HUES48 (cell line): ENCODE measurements at regions not wholly inside any gene's neighbourhood (a gene's known extent, or its start where the extent isn't known, plus 50 kb on each side); places are given as distances from the start of the nearest gene placed in this dataset.
"Not testable (repeated sequence)": the region's sequence is repeated elsewhere in the genome, so short reads cannot be mapped to it uniquely, and the experiment has no call there.

Experiments
- H3K27ac ChIP-seq: one replicate; pipeline ENCODE4 v1.7.0; 2013; ENCODE audit warnings: low read depth, low read length, inconsistent platforms
- H3K27me3 ChIP-seq: 2 replicates; pipeline ENCODE4 v1.6.1; 2013; ENCODE audit warnings: mild to moderate bottlenecking, low read length; ENCODE audit not compliant: control insufficient read depth, insufficient read depth
- H3K36me3 ChIP-seq: 2 replicates; pipeline ENCODE4 v1.6.1; 2013; ENCODE audit warnings: low read length; ENCODE audit not compliant: control insufficient read depth, insufficient read depth
- H3K4me1 ChIP-seq: 2 replicates; pipeline ENCODE4 v1.6.1; 2013; ENCODE audit warnings: mild to moderate bottlenecking, low read length; ENCODE audit not compliant: control insufficient read depth, insufficient read depth
- H3K4me3 ChIP-seq: 2 replicates; pipeline ENCODE4 v1.5.1; 2013; ENCODE audit warnings: mild to moderate bottlenecking, low read depth, low read length
- H3K9ac ChIP-seq: 2 replicates; pipeline ENCODE4 v1.6.1; 2013; ENCODE audit warnings: mild to moderate bottlenecking, low read depth, low read length, moderate library complexity
- H3K9me3 ChIP-seq: 2 replicates; pipeline ENCODE4 v1.6.1; 2013; ENCODE audit warnings: low read length; ENCODE audit not compliant: control insufficient read depth, insufficient read depth

GRCh38 chr5:28324174-28324573 lies 1285.8 kb upstream of the CDH9 start:
- H3K4me3 ChIP-seq, result no peak overlapping the region
- no peak overlapping the region for H3K27ac ChIP-seq
- no peaks in the 10 kb centered on the region for H3K9me3 ChIP-seq
- H3K4me1 ChIP-seq, result no peaks in the 10 kb centered on the region
- H3K9ac ChIP-seq, result no peak overlapping the region
- no peaks in the 10 kb centered on the region for H3K27me3 ChIP-seq
- no peaks in the 10 kb centered on the region for H3K36me3 ChIP-seq

DNA sequence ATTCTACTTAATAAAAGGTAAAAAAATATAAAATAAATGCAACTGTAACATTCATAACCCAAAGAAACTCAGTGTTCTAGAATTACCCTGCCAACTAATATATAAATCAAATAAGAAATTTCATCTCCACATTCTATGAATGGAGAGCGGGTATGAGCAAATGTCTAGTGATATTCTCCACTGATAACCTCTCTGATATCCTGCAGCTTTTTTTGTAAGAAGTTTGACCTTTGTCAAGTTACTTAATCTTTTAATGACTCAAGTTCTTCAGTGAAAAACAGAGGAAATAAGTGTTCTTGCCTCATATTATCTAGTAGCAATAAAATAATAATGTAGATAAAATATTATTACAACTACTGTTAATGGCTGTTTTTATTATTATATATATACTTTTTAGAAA lies 1275.6 kb upstream of the CDH9 start:
- H3K4me1 ChIP-seq, result no peaks in the 10 kb centered on the region
- no peaks in the 10 kb centered on the region for H3K9me3 ChIP-seq
- no peak overlapping the region for H3K9ac ChIP-seq
- no peak overlapping the region for H3K4me3 ChIP-seq
- no peaks in the 10 kb centered on the region for H3K36me3 ChIP-seq
- no peak overlapping the region for H3K27ac ChIP-seq
- H3K27me3 ChIP-seq, result no peaks in the 10 kb centered on the region

- H3K27me3 ChIP-seq, result no peaks in the 10 kb centered on the region
- H3K27ac ChIP-seq, result no peak overlapping the region
Measured at GRCh38 chr5:28313321-28313951, 1275.0 kb upstream of the CDH9 start.

GRCh38 chr5:28310696-28311095 lies 1272.3 kb upstream of the CDH9 start:
- Histone ChIP-seq H3K9ac (no peak overlapping the region), H3K4me1 (no peaks in the 10 kb centered on the region), H3K36me3 (no peaks in the 10 kb centered on the region), H3K4me3 (no peak overlapping the region), H3K9me3 (no peaks in the 10 kb centered on the region), H3K27ac (no peak overlapping the region), H3K27me3 (no peaks in the 10 kb centered on the region)

More at GRCh38 chr5:28313321-28313951, 1275.0 kb upstream of the CDH9 start:
- no peak overlapping the region for H3K4me3 ChIP-seq
- no peaks in the 10 kb centered on the region for H3K9me3 ChIP-seq
- no peak overlapping the region for H3K9ac ChIP-seq
- no peaks in the 10 kb centered on the region for H3K4me1 ChIP-seq
- H3K36me3 ChIP-seq, result no peaks in the 10 kb centered on the region

GRCh38 chr5:28305891-28306290 lies 1267.5 kb upstream of the CDH9 start:
- H3K27ac ChIP-seq, result no peak overlapping the region
- no peaks in the 10 kb centered on the region for H3K9me3 ChIP-seq
- no peak overlapping the region for H3K4me3 ChIP-seq
- H3K9ac ChIP-seq, result no peak overlapping the region
- H3K27me3 ChIP-seq, result no peaks in the 10 kb centered on the region
- H3K36me3 ChIP-seq, result no peaks in the 10 kb centered on the region
- no peaks in the 10 kb centered on the region for H3K4me1 ChIP-seq

- Histone ChIP-seq H3K9me3 (no peaks in the 10 kb centered on the region), H3K27ac (no peak overlapping the region), H3K9ac (no peak overlapping the region)
Measured at GRCh38 chr5:28301712-28302111, 1263.3 kb upstream of the CDH9 start.

GRCh38 chr5:28296254-28297013 lies 1258.0 kb upstream of the CDH9 start:
- H3K4me1 ChIP-seq, result no peaks in the 10 kb centered on the region
- H3K27me3 ChIP-seq, result no peaks in the 10 kb centered on the region
- no peak overlapping the region for H3K27ac ChIP-seq
- H3K36me3 ChIP-seq, result no peaks in the 10 kb centered on the region
- H3K9me3 ChIP-seq, result no peaks in the 10 kb centered on the region
- no peak overlapping the region for H3K4me3 ChIP-seq
- H3K9ac ChIP-seq, result no peak overlapping the region

More at GRCh38 chr5:28301712-28302111, 1263.3 kb upstream of the CDH9 start:
- no peaks in the 10 kb centered on the region for H3K27me3 ChIP-seq
- no peaks in the 10 kb centered on the region for H3K4me1 ChIP-seq
- H3K4me3 ChIP-seq, result no peak overlapping the region
- no peaks in the 10 kb centered on the region for H3K36me3 ChIP-seq

DNA sequence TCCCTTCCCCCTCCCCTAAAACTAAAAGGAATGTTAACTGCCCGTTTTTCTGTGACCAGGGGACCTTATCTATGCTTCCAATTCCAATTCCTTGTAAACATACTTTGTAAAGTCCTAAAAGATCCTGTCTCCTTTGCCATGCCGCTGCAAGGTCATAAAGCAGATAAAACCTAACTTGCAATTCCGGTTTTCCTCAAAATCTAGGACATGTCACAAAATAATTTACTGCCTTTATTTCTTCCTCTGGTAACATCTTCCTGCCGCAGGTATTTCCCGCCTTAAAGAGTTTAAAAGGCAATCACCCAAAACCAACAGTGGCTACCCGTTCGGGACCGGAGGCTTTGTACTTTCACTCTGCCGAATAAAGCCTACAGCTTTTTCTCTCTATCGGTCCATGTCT lies 1248.6 kb upstream of the CDH9 start:
- not testable (repeated sequence) for H3K36me3 ChIP-seq

DNA sequence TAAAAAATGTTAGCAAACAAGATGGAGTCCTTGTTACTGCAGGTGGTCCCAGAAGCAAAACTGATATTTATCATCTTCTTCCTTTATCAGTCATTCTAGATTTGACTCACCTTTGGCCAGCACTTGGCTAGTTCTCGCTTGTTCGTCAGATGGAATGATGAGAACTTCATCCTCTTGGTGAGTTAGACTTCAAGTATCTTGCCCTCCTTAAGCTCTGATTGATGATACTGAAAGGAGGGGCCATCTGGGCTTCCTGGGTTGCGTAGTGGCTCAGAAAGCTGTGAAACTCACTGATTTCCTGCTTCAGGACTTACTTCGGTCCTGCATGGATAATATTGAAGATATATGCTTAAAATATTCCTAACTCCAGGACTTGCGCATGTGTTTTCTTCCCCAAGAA lies 1248.2 kb upstream of the CDH9 start:
- Histone ChIP-seq H3K9me3 (no peaks in the 10 kb centered on the region), H3K27ac (no peak overlapping the region), H3K36me3 (no peaks in the 10 kb centered on the region), H3K27me3 (no peaks in the 10 kb centered on the region), H3K4me3 (no peak overlapping the region), H3K9ac (no peak overlapping the region), H3K4me1 (0 out of 2 replicates have a peak, but pooled peaks cover 4% of the 10 kb centered on the region)

More for the DNA sequence above, 1248.6 kb upstream of the CDH9 start:
- not testable (repeated sequence) for H3K4me3 ChIP-seq, H3K4me1 ChIP-seq, H3K27me3 ChIP-seq, H3K27ac ChIP-seq, H3K9me3 ChIP-seq, H3K9ac ChIP-seq

- Histone ChIP-seq H3K9me3 (no peaks in the 10 kb centered on the region), H3K4me3 (no peak overlapping the region), H3K27ac (no peak overlapping the region), H3K9ac (no peak overlapping the region), H3K4me1 (0 out of 2 replicates have a peak, but pooled peaks cover 4% of the 10 kb centered on the region), H3K36me3 (no peaks in the 10 kb centered on the region), H3K27me3 (no peaks in the 10 kb centered on the region)
Measured at GRCh38 chr5:28284788-28285187, 1246.4 kb upstream of the CDH9 start.

DNA sequence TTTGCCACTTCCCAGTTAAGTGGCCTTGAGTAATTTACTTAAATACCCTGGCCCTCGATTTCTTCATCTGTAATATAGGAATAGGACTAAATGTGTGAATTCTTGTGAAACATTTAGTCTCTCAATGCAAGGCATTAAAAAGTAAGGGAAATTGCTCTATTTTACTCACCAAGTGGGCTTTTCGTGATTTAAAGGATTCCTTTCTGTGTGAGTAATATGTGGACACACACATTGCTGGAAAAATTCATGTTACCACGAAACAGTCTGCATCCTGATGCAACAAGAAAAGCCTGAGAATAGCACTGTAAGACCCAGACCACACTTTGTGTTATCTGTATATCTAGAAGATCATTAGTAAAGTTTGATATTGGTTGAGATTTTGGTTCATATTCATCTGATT lies 1243.0 kb upstream of the CDH9 start:
- H3K4me3 ChIP-seq, result no peak overlapping the region

More for the DNA sequence above, 1243.0 kb upstream of the CDH9 start:
- no peaks in the 10 kb centered on the region for H3K36me3 ChIP-seq
- H3K4me1 ChIP-seq, result no peaks in the 10 kb centered on the region
- no peaks in the 10 kb centered on the region for H3K27me3 ChIP-seq
- no peaks in the 10 kb centered on the region for H3K9me3 ChIP-seq
- no peak overlapping the region for H3K27ac ChIP-seq
- H3K9ac ChIP-seq, result no peak overlapping the region
